Activated T-cell treated with anti-CD3 and anti-CD28 coated beads, Interleukin-2, amount 50 U/mL, for 72 hours (primary cell): ENCODE measurements at regions not wholly inside any gene's neighbourhood (a gene's known extent, or its start where the extent isn't known, plus 50 kb on each side); places are given as distances from the start of the nearest gene placed in this dataset.

Source experiments
- ATAC-seq, 2 donors: fragments of 150-1000 bp; cut with Tn5 transposase; replicated peaks in 1 of 2; 2 replicates each; pipeline ENCODE4 v1.10.0; 2021; ENCODE audit warnings: moderate library complexity in 2 of 2, mild to moderate bottlenecking in 1 of 2
- DNase-seq, 2 donors: peaks; one replicate each; pipeline ENCODE4 v3.0.0; 2021 to 2022; ENCODE audit warnings: mixed read lengths in 1 of 2
- H3K27ac Mint-ChIP-seq: one replicate; pipeline ENCODE4 v1.8.0; 2022; ENCODE audit warnings: mild to moderate bottlenecking, moderate library complexity, mixed read lengths
- H3K27me3 Mint-ChIP-seq: one replicate; pipeline ENCODE4 v1.8.0; 2022; ENCODE audit warnings: low read depth, mixed read lengths
- H3K36me3 Mint-ChIP-seq, 2 donors: one replicate each; pipeline ENCODE4 v1.8.0; 2022; ENCODE audit warnings: mixed read lengths in 2 of 2, mild to moderate bottlenecking in 1 of 2; ENCODE audit not compliant: insufficient read depth in 2 of 2
- H3K4me1 Mint-ChIP-seq: one replicate; pipeline ENCODE4 v1.8.0; 2022; ENCODE audit warnings: low read depth, mixed read lengths
- H3K4me3 Mint-ChIP-seq, 2 donors: one replicate each; pipeline ENCODE4 v1.8.0; 2022; ENCODE audit warnings: mild to moderate bottlenecking in 2 of 2, mixed read lengths in 2 of 2, moderate library complexity in 2 of 2
- H3K9me3 Mint-ChIP-seq, 2 donors: one replicate each; pipeline ENCODE4 v1.8.0; 2022; ENCODE audit warnings: mixed read lengths in 2 of 2

DNA sequence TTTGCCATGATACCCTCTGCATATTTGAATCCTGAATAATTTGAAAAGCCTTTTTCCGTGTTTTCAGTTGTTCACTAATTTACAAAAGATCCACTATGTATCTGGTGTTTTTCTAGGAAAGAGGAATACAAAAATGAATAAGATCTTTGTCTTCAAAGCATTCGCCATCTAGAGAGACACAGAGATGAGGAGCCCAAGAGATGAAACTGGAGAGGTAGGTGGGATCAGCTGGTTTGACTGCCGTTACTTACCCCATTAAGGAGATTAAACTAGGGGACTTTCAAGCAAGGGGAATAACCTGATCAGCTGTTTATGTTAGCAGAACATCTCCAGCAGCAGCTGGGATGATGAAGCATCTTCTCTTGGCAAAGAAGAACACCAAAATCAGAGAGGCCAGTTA, 150.2 kb upstream of the SATB2 start:
- Mint-ChIP-seq H3K4me1 (no peaks in the 10 kb centered on the region), H3K27ac (no peak overlapping the region), H3K36me3 (no peaks in the 10 kb centered on the region), H3K4me3 (no peak overlapping the region), H3K27me3 (peaks cover 9% of the 10 kb centered on the region), H3K9me3 (no peaks in the 10 kb centered on the region)
- DNase-seq (no peak), ATAC-seq (no peak)

DNA sequence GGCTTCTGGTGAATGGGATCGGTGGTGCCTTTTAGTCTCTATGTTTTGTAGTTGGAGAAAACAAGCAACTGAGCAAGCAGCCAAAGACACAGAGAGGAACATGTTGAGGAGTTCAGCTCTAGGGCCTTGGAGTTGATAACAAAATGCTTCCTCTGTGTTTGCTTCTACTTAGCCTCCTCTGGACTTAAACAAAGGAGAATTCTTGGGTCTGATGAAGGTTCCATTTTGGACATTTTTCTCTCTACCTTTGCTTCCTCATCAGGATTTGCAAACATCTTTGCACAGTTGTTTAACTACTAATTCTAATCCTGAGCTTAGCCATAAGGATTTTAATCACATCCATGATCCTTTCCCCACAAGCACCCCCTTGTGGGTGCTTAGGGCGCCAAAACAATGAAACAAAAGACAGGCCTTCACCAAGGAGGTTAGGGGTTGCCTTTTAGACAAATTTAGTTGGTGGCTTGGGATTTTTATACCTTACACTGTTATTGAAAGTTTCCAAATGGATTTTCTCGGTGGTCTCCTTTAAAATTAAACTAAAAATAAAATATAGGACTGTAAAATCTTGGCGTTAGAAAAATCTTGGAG, 148.5 kb upstream of the SATB2 start:
- Mint-ChIP-seq H3K36me3 (no peaks in the 10 kb centered on the region), H3K27ac (no peak overlapping the region), H3K4me3 (no peak overlapping the region), H3K4me1 (no peaks in the 10 kb centered on the region), H3K27me3 (peaks cover 2% of the 10 kb centered on the region), H3K9me3 (no peaks in the 10 kb centered on the region)
- no peak for DNase-seq
- no peak for ATAC-seq

DNA sequence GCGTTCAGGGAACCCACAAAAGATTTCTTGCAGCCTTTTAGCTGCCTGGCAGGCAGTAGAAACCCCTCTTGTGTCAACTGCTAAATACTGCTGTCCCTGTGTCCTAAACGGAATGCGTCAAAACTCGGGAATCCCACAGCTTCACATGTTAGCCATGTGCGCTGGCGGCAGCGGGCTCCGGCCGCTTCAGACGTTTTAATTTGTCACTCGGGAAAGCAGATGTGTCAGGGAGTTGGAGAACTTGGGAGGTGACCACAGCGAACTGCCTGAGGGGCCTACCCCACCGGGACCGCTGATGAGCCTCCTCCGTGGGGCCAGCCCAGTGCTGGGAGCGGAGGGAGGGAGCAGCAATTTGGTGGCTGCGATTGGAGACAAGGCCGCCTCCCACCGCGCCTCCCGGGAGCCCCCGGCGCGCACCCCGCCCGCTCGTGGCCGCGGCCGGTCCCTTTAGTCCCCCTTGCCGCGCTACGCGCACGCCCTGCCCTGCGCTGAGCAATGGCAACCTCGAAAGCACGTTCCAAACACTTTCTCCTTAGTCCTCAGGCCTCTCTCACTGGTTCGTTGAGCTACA, 146.1 kb upstream of the SATB2 start:
- DNase-seq (no peak), ATAC-seq (no peak)
- Mint-ChIP-seq H3K27me3 (no peaks in the 10 kb centered on the region), H3K4me1 (no peaks in the 10 kb centered on the region), H3K9me3 (no peaks in the 10 kb centered on the region), H3K36me3 (no peaks in the 10 kb centered on the region), H3K4me3 (no peak overlapping the region), H3K27ac (no peak overlapping the region)

DNA sequence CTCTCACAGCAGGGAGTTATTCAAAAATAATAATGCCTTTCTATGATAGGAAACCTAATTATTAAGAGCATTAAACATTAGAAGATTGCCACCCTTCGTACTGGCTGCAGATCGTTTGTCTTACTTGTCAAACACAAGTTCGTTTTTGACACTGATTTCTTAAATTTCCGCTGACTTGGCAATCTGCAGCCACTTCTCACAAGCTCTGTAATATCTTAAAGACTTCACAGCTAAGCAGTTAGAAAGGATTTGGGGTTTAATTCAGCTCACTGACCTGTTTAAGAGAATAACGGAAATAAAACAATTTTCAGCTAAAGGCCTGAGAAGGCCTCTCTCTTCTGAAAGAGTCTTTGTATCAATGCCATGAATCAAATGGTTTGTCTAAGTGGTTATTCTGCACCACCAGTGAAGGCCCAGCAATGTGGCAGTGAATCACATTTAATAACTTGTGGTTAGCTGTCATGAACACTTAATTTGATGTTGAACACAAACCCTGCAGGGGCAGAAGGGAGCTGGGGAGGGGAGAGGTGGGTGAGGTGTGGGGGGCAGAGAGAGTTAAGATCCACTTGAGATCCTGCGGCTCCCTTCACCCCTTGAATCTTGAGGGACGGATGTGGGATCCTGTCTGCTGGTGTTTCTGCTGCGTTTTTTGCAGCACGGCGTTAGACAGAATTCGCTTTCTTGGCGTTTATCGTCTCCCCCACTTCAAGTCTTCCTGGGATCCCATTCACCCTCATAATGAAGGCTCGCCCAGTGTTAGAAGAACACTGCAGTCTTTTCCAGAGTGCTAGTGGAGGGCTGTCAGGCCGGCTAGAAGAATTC, 145.4 kb upstream of the SATB2 start:
- no peak overlapping the region for H3K27ac Mint-ChIP-seq
- H3K36me3 Mint-ChIP-seq, result no peaks in the 10 kb centered on the region
- no peak for ATAC-seq
- no peak for DNase-seq
- H3K4me1 Mint-ChIP-seq, result no peaks in the 10 kb centered on the region
- H3K9me3 Mint-ChIP-seq, result no peaks in the 10 kb centered on the region
- H3K27me3 Mint-ChIP-seq, result no peaks in the 10 kb centered on the region
- H3K4me3 Mint-ChIP-seq, result no peak overlapping the region

DNA sequence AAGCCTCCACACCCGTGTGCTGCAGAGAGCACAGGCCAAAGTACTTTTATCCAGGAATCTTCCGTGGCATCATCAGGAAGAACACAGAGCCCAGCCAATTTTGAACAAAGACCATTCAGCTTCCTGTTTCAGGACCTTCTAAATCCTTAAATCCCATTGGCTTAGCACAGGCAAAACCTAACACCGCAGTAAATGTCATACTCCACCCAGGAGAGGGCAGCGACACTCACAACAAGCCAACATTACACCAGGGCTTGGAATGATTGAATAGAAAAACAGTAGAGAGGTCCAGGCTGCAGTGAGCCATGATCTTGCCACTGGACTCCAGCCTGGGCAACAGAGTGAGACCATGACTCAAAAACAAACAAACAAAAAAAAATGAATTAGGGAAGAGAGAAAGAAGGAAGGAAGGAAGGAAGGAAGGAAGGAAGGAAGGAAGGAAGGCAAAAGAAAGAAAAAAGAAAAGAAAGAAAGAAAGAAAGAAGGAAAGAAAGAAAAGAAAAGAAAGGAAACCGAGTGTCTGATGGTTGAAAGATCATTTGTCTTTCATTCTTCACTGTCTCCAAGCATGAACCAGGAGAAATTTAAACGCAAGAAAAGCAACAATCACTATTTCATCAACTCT, 144.6 kb upstream of the SATB2 start:
- no peaks in the 10 kb centered on the region for H3K4me1 Mint-ChIP-seq
- H3K36me3 Mint-ChIP-seq, result no peaks in the 10 kb centered on the region
- peaks cover 1% of the 10 kb centered on the region for H3K27me3 Mint-ChIP-seq
- no peaks in the 10 kb centered on the region for H3K9me3 Mint-ChIP-seq
- H3K4me3 Mint-ChIP-seq, result no peak overlapping the region
- no peak for ATAC-seq
- H3K27ac Mint-ChIP-seq, result no peak overlapping the region
- peak in 1 of 2 donors; percentile 1 for DNase-seq

DNA sequence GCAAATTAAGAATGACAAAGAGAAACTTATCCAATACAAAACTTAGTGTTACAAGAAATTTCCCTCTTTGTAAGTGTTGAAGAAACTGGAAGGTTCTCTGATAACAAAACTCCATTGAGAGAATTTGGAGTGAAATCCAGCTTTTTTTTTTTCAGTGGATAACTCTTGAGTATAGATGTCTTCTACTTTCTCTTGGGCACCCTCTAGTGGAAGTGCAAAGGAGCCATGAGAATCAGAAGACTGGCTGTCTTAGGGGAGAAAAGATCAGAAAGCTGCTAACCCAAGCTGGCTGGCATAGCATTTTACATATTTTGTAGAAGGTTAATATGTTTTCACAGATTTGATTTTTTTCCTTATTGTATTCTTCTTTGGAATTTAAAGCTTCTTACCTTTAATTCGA, 138.8 kb upstream of the SATB2 start:
- Mint-ChIP-seq H3K36me3 (no peaks in the 10 kb centered on the region), H3K4me3 (no peak overlapping the region), H3K4me1 (no peaks in the 10 kb centered on the region), H3K9me3 (no peaks in the 10 kb centered on the region), H3K27me3 (peaks cover 6% of the 10 kb centered on the region), H3K27ac (no peak overlapping the region)
- DNase-seq (no peak), ATAC-seq (no peak)

DNA sequence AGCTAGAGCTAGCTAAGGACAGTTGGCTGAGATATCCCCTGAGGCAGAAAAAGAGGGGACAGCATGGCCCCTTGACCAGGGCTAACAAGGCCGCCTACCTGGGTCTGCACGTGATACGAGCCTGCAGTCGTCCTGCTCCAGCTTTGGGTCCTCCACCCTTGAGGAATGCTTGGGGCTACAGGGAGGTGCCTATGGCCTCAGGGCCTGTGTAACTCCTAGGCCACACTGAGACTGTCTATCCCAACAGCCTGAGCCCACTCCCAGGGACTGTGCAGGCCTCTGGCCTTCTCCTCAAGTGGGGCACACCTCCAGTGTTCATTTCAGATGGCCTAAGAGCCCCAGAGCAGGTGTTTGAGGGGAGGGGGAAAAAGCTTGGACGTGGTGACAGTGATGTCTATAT, 136.7 kb upstream of the SATB2 start:
- peaks cover 11% of the 10 kb centered on the region for H3K27me3 Mint-ChIP-seq
- no peak overlapping the region for H3K27ac Mint-ChIP-seq
- H3K36me3 Mint-ChIP-seq, result no peaks in the 10 kb centered on the region
- H3K4me3 Mint-ChIP-seq, result no peak overlapping the region
- ATAC-seq, result peak in 1 of 2 donors; percentile 11
- no peaks in the 10 kb centered on the region for H3K9me3 Mint-ChIP-seq
- no peak for DNase-seq
- no peaks in the 10 kb centered on the region for H3K4me1 Mint-ChIP-seq

DNA sequence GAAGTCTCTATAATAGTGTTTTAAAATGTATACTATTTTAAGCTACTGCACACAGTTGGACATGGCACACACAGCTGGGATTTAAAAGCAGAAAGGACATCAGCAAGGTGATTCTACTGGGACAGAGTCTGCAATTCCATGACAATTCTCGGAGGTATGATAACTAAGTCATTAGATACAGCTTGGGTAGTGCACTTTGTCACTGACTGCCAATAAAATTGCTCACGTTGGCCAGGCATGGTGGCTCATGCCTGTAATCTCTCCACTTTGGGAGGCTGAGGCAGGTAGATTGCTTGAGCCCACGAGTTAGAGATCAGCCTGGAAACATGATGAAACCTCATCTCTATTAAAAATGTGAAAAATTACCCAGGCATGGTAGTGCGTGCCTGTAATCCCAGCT, 134.1 kb upstream of the SATB2 start:
- peaks cover 5% of the 10 kb centered on the region for H3K27me3 Mint-ChIP-seq
- DNase-seq (no peak), ATAC-seq (no peak)
- no peak overlapping the region for H3K27ac Mint-ChIP-seq
- H3K9me3 Mint-ChIP-seq, result no peaks in the 10 kb centered on the region
- no peak overlapping the region for H3K4me3 Mint-ChIP-seq
- H3K36me3 Mint-ChIP-seq, result no peaks in the 10 kb centered on the region
- no peaks in the 10 kb centered on the region for H3K4me1 Mint-ChIP-seq

DNA sequence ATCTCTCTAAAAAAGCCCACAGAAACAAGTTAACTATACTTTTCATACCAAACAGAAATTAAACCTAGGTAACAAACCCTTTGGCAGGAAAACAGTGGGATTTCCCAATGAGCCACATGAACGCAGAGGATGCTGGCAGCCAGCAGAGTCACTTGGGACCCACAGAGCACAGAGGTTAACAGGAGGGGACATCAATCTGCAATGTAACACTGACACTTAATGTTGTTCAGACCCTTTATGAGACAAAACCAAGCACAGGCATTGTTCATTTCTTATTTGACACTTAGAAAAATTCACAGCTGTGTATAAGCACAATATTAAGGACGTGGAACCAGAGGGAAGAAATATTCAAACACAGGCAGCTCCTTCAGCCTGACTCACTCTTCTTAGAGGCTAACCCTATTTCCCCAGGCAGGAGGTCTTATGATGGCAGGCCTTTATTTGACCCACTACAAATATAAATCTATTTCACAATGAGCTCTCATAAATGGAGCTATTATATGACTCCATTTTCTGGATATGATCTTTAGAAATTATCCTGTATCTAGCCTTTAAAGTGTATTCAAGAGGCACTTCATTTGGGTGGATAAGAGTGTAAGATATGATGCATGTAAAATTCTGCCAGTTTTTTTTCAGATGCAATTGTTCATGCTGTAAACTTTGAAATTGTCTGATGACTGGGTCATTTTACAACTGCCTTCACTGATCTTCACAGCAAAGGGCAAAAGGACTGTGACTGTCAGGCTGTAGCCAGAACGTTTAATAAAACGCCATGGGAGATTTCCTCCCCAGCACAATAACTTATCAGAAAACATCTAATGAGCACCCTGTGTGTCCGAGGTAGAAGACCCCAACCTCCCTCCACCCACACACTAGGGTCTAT, 132.8 kb upstream of the SATB2 start:
- Mint-ChIP-seq H3K27ac (no peak overlapping the region), H3K36me3 (no peaks in the 10 kb centered on the region), H3K4me1 (no peaks in the 10 kb centered on the region), H3K9me3 (no peaks in the 10 kb centered on the region), H3K4me3 (no peak overlapping the region), H3K27me3 (peaks cover 5% of the 10 kb centered on the region)
- no peak for ATAC-seq
- DNase-seq, result no peak

DNA sequence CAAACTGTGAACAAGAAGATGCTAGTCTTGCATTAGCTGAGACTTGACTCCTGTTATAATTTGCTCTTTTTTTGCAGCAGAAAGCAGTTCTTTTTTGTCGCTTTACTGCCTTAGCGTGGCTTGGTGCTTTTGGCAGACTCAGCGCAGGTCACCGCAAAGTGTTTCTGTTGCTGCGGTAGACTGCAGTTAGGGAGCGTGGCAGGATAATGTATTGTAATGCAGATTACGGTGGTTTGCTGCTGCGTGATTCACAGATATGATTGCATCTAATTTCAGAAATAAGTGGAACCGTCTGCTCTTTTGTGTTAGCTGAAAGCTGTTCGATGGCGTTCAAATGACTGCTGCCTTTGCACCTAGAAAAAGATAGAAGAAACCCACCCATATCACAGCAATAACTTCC, 131.6 kb upstream of the SATB2 start:
- DNase-seq, result no peak
- Mint-ChIP-seq H3K9me3 (no peaks in the 10 kb centered on the region), H3K27me3 (peaks cover 5% of the 10 kb centered on the region), H3K27ac (no peak overlapping the region), H3K4me3 (no peak overlapping the region), H3K36me3 (no peaks in the 10 kb centered on the region), H3K4me1 (no peaks in the 10 kb centered on the region)
- ATAC-seq, result no peak

DNA sequence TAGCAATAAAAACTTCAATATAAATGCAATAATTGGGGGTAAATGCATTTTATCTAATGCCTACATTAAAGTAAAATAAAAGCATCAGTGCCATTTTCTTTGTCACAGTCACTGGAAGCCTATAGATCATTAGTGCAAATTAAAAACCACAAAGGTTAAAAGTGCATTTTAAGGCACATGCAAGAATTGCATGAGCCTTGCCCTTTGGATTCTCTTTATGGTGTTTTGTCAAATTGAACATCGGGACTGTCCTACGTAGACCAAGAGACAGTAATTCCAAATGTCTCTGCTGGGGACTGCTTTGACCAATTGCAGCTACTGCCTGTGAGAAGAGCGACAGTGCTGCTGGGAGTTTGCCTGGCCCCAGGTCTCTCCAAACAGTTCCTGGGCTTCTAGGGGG, 130.3 kb upstream of the SATB2 start:
- Mint-ChIP-seq H3K27ac (no peak overlapping the region), H3K36me3 (no peaks in the 10 kb centered on the region), H3K4me1 (no peaks in the 10 kb centered on the region), H3K9me3 (no peaks in the 10 kb centered on the region), H3K27me3 (peaks cover 5% of the 10 kb centered on the region), H3K4me3 (no peak overlapping the region)
- no peak for DNase-seq
- ATAC-seq, result no peak

DNA sequence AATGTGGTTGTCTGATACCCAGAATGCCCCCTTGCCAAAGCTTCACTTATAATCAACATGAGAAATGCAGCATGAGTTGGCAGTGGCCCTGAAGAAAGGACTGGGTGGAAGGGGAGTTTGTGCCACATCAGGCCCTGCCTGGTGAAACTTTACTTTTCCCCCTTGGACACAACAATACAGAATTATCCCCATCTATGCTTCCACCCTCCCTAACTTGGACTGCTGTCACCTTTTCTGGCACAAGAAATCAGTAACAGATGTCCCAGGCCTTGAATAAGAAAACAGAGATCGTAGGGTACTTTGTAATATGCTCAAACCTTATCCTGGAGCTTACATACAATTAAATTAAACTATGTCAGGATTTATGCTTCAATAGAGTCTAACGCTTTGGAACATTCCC, 128.9 kb upstream of the SATB2 start:
- DNase-seq (no peak), ATAC-seq (no peak)
- H3K4me1 Mint-ChIP-seq, result no peaks in the 10 kb centered on the region
- H3K27me3 Mint-ChIP-seq, result peaks cover 5% of the 10 kb centered on the region
- H3K27ac Mint-ChIP-seq, result no peak overlapping the region
- H3K4me3 Mint-ChIP-seq, result no peak overlapping the region
- H3K9me3 Mint-ChIP-seq, result no peaks in the 10 kb centered on the region
- no peaks in the 10 kb centered on the region for H3K36me3 Mint-ChIP-seq

DNA sequence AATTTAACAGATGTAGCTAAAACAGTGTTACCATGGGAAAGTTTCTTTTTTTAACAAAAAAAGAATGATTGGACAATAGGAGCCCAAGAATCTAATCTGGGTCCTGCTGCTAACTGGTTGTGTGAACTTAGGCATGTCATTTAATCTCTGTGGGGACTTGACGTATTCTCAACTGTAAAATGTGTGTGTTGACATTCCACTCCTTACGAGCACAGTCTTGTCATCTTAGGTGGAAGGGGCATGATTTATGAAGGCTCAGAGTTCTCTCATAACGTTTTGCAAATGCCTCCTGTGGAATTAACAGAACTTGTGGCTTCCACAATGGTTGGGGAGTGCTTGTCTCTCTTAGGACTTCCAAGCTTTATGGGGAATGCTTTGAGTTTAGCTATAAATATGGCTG, 125.9 kb upstream of the SATB2 start:
- Mint-ChIP-seq H3K27ac (no peak overlapping the region), H3K4me3 (no peak overlapping the region), H3K4me1 (no peaks in the 10 kb centered on the region), H3K36me3 (no peaks in the 10 kb centered on the region), H3K27me3 (no peaks in the 10 kb centered on the region), H3K9me3 (no peaks in the 10 kb centered on the region)
- no peak for DNase-seq
- no peak for ATAC-seq
